SK-N-SH (cell line): ENCODE measurements at regions not wholly inside any gene's neighbourhood (a gene's known extent, or its start where the extent isn't known, plus 50 kb on each side); places are given as distances from the start of the nearest gene placed in this dataset.

ENCODE experiments used
- CTCF ChIA-PET: fragments of 300-600, 350-600 bp; formaldehyde crosslinking; extraction: SDS; loops from one replicate; lab custom pipeline; 2021; lab: Yijun Ruan, JAX
- POLR2A ChIA-PET: fragments of 350-600 bp; sonication (Branson Sonifier 250); formaldehyde crosslinking; extraction: SDS; loops from one replicate; lab custom pipeline; 2020; ENCODE audit warnings: antibody characterized with exemption, inconsistent platforms; lab: Yijun Ruan, JAX
- DNase-seq: peaks from one replicate; pipeline ENCODE4 v3.0.0; 2012
- H2AFZ ChIP-seq: fragments of 200-600 bp; sonication (generic); 2 replicates; pipeline ENCODE4 v1.8.1; 2016; ENCODE audit warnings: antibody characterized with exemption, mild to moderate bottlenecking, low read depth
- H3F3A ChIP-seq: fragments of 200-600 bp; sonication (generic); replicated peaks from 2 replicates; pipeline ENCODE3; 2016; ENCODE audit warnings: antibody characterized with exemption, mild to moderate bottlenecking; ENCODE audit not compliant: insufficient read depth
- H3K27ac ChIP-seq, 2 experiments: fragments of 200-500 bp in 1 of 2; fragments of 200-600 bp in 1 of 2; sonication (Bioruptor generic) in 1 of 2; sonication (generic), shearing (Covaris generic) in 1 of 2; 2 replicates each; pipeline versions ENCODE4 v1.5.1 to v1.6.1; 2014 to 2016; ENCODE audit warnings: low read depth in 2 of 2, inconsistent platforms in 1 of 2, low read length in 1 of 2, mild to moderate bottlenecking in 1 of 2, mixed read lengths in 1 of 2
- H3K27me3 ChIP-seq: fragments of 200-600 bp; sonication (generic), shearing (Covaris generic); 2 replicates; pipeline ENCODE4 v1.6.1; 2016; ENCODE audit warnings: mixed run types; ENCODE audit not compliant: insufficient read depth
- H3K36me3 ChIP-seq, 2 experiments: fragments of 200-500 bp in 1 of 2; fragments of 200-600 bp in 1 of 2; sonication (Bioruptor generic) in 1 of 2; sonication (generic) in 1 of 2; replicated peaks in 1 of 2; 2 replicates each; pipeline versions ENCODE3 to v1.5.1; 2014 to 2016; ENCODE audit warnings: low read length in 1 of 2, mild to moderate bottlenecking in 1 of 2; ENCODE audit not compliant: insufficient read depth in 2 of 2, control insufficient read depth in 1 of 2
- H3K4me1 ChIP-seq, 2 experiments: fragments of 200-500 bp in 1 of 2; fragments of 200-600 bp in 1 of 2; sonication (Bioruptor generic) in 1 of 2; sonication (generic), shearing (Covaris generic) in 1 of 2; 2 replicates each; pipeline versions ENCODE4 v1.5.1 to v1.6.1; 2014 to 2016; ENCODE audit warnings: low read depth in 1 of 2, low read length in 1 of 2, mixed run types in 1 of 2; ENCODE audit not compliant: insufficient read depth in 2 of 2, control insufficient read depth in 1 of 2
- H3K4me2 ChIP-seq: fragments of 200-600 bp; sonication (generic), shearing (Covaris generic); 2 replicates; pipeline ENCODE4 v1.6.1; 2017; ENCODE audit warnings: mixed run types
- H3K4me3 ChIP-seq, 2 experiments: fragments of 200-500 bp in 1 of 2; fragments of 200-600 bp in 1 of 2; sonication (Bioruptor generic) in 1 of 2; sonication (generic), shearing (Covaris generic) in 1 of 2; 2 replicates each; pipeline versions ENCODE4 v1.5.1 to v1.8.1; 2014 to 2016; ENCODE audit warnings: low read depth in 2 of 2, inconsistent platforms in 1 of 2, low read length in 1 of 2, mild to moderate bottlenecking in 1 of 2, mixed read lengths in 1 of 2, moderate library complexity in 1 of 2
- H3K79me2 ChIP-seq: fragments of 200-600 bp; sonication (generic); 2 replicates; pipeline ENCODE4 v1.8.1; 2017; ENCODE audit warnings: mild to moderate bottlenecking; ENCODE audit not compliant: insufficient read depth
- H3K9ac ChIP-seq: fragments of 200-600 bp; sonication (generic); 2 replicates; pipeline ENCODE4 v1.6.1; 2017; ENCODE audit warnings: mixed run types
- H3K9me2 ChIP-seq: fragments of 200-600 bp; sonication (generic); 2 replicates; pipeline ENCODE4 v1.6.1; 2017; ENCODE audit warnings: mixed run types
- H3K9me3 ChIP-seq: fragments of 200-600 bp; sonication (generic); 2 replicates; pipeline ENCODE4 v1.6.1; 2017; ENCODE audit warnings: mixed run types, mild to moderate bottlenecking, moderate library complexity
- H4K20me1 ChIP-seq: fragments of 200-600 bp; sonication (generic); 2 replicates; pipeline ENCODE4 v1.6.1; 2017; ENCODE audit warnings: mild to moderate bottlenecking, mixed run types; ENCODE audit not compliant: insufficient read depth
- CHD2 ChIP-seq: fragments of 150-350 bp; IDR thresholded peaks from 2 replicates; pipeline ENCODE4 v1.6.1; 2018; ENCODE audit warnings: low read length; ENCODE audit not compliant: partially characterized antibody
- ELF1 ChIP-seq: IDR thresholded peaks from 2 replicates; pipeline ENCODE4 v1.4.0; 2012
- EP300 ChIP-seq, 2 experiments: IDR thresholded peaks; 2 replicates each; pipeline versions ENCODE4 v1.4.0 to v1.6.1; 2012; ENCODE audit warnings: borderline replicate concordance in 1 of 2, low read depth in 1 of 2, low read length in 1 of 2
- FOSL2 ChIP-seq: IDR thresholded peaks from 2 replicates; pipeline ENCODE4 v1.4.0; 2012; ENCODE audit warnings: low read depth, mild to moderate bottlenecking, moderate library complexity, borderline replicate concordance
- FOXM1 ChIP-seq: IDR thresholded peaks from 2 replicates; pipeline ENCODE4 v1.4.0; 2012; ENCODE audit warnings: low read depth, mild to moderate bottlenecking
- MXI1 ChIP-seq: IDR thresholded peaks from 2 replicates; pipeline ENCODE4 v1.6.1; 2012; ENCODE audit warnings: mild to moderate bottlenecking, low read depth, low read length, improper control_type of control experiment
- RXRA ChIP-seq: IDR thresholded peaks from 2 replicates; pipeline ENCODE4 v1.4.0; 2012; ENCODE audit warnings: low read depth, mild to moderate bottlenecking, borderline replicate concordance
- SIN3A ChIP-seq: IDR thresholded peaks from 2 replicates; pipeline ENCODE4 v1.6.1; 2012; ENCODE audit warnings: low read depth, mild to moderate bottlenecking, low read length, moderate library complexity, borderline replicate concordance
- SMC3 ChIP-seq: IDR thresholded peaks from 2 replicates; pipeline ENCODE4 v1.6.1; 2012; ENCODE audit warnings: low read depth, low read length, improper control_type of control experiment
- TEAD4 ChIP-seq: IDR thresholded peaks from 2 replicates; pipeline ENCODE4 v1.4.0; 2012; ENCODE audit warnings: mild to moderate bottlenecking, borderline replicate concordance; ENCODE audit not compliant: insufficient read depth
- YY1 ChIP-seq: IDR thresholded peaks from 2 replicates; pipeline ENCODE4 v1.4.0; 2012; ENCODE audit warnings: low read depth, mild to moderate bottlenecking
- ZBTB33 ChIP-seq: IDR thresholded peaks from 2 replicates; pipeline ENCODE4 v1.4.0; 2012; ENCODE audit warnings: low read depth, borderline replicate concordance
- WGBS: methylation state at CpG from one replicate; pipeline ENCODE4 v1.1.6; 2017; ENCODE audit warnings: low lambda C conversion rate; 5-methylcytosine and 5-hydroxymethylcytosine counted together
- TF ChIP-seq, protein P1 (sequence below): IDR thresholded peaks from 2 replicates; pipeline ENCODE4 v1.4.0; 2012; ENCODE audit warnings: low read depth

- Histone ChIP-seq H2AFZ (no peak overlapping the region), H3K36me3 (no peaks in the 10 kb centered on the region), H3K4me3 (no peak overlapping the region), H3K9me3 (no peaks in the 10 kb centered on the region), H3K9ac (no peak overlapping the region), H3K9me2 (no peaks in the 10 kb centered on the region), H3K79me2 (no peaks in the 10 kb centered on the region), H3F3A (no peaks in the 10 kb centered on the region), H4K20me1 (no peaks in the 10 kb centered on the region), H3K4me1 (no peaks in the 10 kb centered on the region), H3K27me3 (peaks cover 47% of the 10 kb centered on the region), H3K27ac (no peak overlapping the region), H3K4me2 (no peak overlapping the region)
- ChIA-PET POLR2A (no interaction called here), CTCF (no interaction called here)
- no peak for DNase-seq
- 0% methylated on average over 4 of the region's 18 CpGs for WGBS
- TF ChIP-seq MXI1 (no peak), SMC3 (no peak), CHD2 (no peak), SIN3A (no peak), RXRA (no peak), FOXM1 (no peak), ZBTB33 (no peak), FOSL2 (no peak), YY1 (no peak), TEAD4 (no peak)
- TF ChIP-seq, protein P1, sequence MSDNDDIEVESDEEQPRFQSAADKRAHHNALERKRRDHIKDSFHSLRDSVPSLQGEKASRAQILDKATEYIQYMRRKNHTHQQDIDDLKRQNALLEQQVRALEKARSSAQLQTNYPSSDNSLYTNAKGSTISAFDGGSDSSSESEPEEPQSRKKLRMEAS = no peak
These were observed 248.1 kb upstream of the SALL3 start for GRCh38 chr18:78731398-78732032.

DNA sequence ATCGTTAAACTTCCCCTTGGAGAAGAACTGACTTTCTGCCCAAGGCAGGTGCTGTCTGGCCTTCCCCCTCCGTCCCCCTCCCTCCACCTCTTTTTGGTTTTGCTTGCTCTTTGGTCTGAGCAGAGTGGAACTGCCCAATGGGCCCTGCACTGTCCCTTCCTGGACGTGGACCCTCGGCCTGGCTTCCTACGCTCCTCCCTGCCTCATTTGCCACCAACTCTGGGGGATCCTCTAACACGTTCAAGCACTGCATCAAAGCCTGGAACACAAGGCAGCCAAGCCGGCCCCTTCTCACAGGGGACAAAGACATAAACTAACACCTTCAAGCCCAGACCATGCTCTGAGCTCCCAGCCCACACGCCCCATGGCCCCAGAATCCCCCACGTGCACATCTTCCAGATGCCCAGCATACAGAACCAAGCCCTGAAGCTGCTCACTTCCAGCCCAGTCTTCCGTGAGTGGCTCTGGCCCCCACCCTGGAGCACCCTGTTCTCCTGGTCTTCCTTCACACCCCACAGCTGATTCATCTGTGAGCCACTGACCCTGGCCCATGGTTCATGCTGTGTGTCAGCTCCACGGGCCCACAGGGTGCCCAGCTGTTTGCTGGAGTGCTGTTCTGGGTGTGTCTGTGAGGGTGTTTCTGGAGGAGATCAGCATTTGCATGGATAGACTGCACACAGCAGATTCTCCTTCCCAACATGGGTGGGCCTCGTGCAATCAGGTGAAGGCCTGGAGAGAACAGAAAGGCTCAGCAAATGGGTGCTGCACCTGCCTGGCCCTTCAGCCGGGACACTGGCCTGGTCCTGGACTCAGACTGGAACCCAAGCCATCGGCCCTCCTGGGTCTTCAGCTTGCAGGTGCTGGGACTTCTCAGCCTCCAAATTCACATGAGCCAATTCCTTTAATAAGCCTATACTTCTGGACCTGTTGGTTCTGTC, 247.1 kb upstream of the SALL3 start:
- POLR2A ChIA-PET = no interaction called here

More for the DNA sequence above, 247.1 kb upstream of the SALL3 start:
- Histone ChIP-seq H3K36me3 (no peaks in the 10 kb centered on the region), H3K27me3 (peaks cover 42% of the 10 kb centered on the region), H3K27ac (no peak overlapping the region), H3F3A (no peaks in the 10 kb centered on the region), H2AFZ (no peak overlapping the region), H3K9me2 (no peaks in the 10 kb centered on the region), H4K20me1 (no peaks in the 10 kb centered on the region), H3K4me1 (no peaks in the 10 kb centered on the region), H3K9ac (no peak overlapping the region), H3K4me2 (no peak overlapping the region), H3K79me2 (no peaks in the 10 kb centered on the region), H3K9me3 (no peaks in the 10 kb centered on the region), H3K4me3 (no peak overlapping the region)
- CTCF ChIA-PET = no interaction called here
- no peak for DNase-seq
- TF ChIP-seq EP300 (IDR thresholded peaks at IDR 0.05; ENCODE audit: borderline replicate concordance in 1 of 2, low read depth in 1 of 2, low read length in 1 of 2) = no peak
- no peak for TF ChIP-seq YY1
- no peak for TF ChIP-seq ELF1
- 3% methylated on average over 13 of the region's 14 CpGs for WGBS
